ENCODE measurements at regions not wholly inside any gene's neighbourhood (a gene's known extent, or its start where the extent isn't known, plus 50 kb on each side); places are given as distances from the start of the nearest gene placed in this dataset.
"Not testable (repeated sequence)": the region's sequence is repeated elsewhere in the genome, so short reads cannot be mapped to it uniquely, and the experiment has no call there.

- TF ChIP-seq CTCF, POLR2A (IDR thresholded peaks at IDR 0.05): not testable (repeated sequence)
Measured at GRCh38 chr14:105585722-105586121, 59.3 kb downstream of the TMEM121 start.
